H9 (cell line): ENCODE measurements at regions not wholly inside any gene's neighbourhood (a gene's known extent, or its start where the extent isn't known, plus 50 kb on each side); places are given as distances from the start of the nearest gene placed in this dataset.

Experiments
- DNase-seq: peaks from one replicate; pipeline ENCODE4 v3.0.0-alpha.2; 2017
- H2AFZ ChIP-seq: one replicate; pipeline ENCODE4 v1.6.1; 2013; ENCODE audit warnings: mild to moderate bottlenecking, low read length, control low read depth, moderate library complexity
- H2AK5ac ChIP-seq: 2 replicates; pipeline ENCODE4 v1.6.1; 2013; ENCODE audit warnings: low read length, control low read depth, mixed read lengths; ENCODE audit not compliant: insufficient read length
- H2BK120ac ChIP-seq: one replicate; pipeline ENCODE4 v1.6.1; 2013; ENCODE audit warnings: low read depth, mild to moderate bottlenecking, low read length, control low read depth, inconsistent platforms; ENCODE audit not compliant: poor library complexity, severe bottlenecking
- H2BK12ac ChIP-seq: 2 replicates; pipeline ENCODE4 v1.6.1; 2013; ENCODE audit warnings: low read length, control low read depth, mixed read lengths, low read depth; ENCODE audit not compliant: insufficient read length
- H2BK15ac ChIP-seq: 2 replicates; pipeline ENCODE4 v1.6.1; 2013; ENCODE audit warnings: low read depth, low read length, control low read depth
- H2BK20ac ChIP-seq: one replicate; pipeline ENCODE4 v1.6.1; 2013; ENCODE audit warnings: low read depth, mild to moderate bottlenecking, low read length, control low read depth, inconsistent platforms; ENCODE audit not compliant: poor library complexity, severe bottlenecking
- H2BK5ac ChIP-seq: 2 replicates; pipeline ENCODE4 v1.6.1; 2013; ENCODE audit warnings: low read length, control low read depth, mixed read lengths; ENCODE audit not compliant: insufficient read length
- H3K14ac ChIP-seq: 2 replicates; pipeline ENCODE4 v1.6.1; 2013; ENCODE audit warnings: low read length, control low read depth; ENCODE audit not compliant: insufficient read depth
- H3K18ac ChIP-seq: 2 replicates; pipeline ENCODE4 v1.6.1; 2013; ENCODE audit warnings: low read depth, mild to moderate bottlenecking, mixed read lengths, low read length, control low read depth; ENCODE audit not compliant: insufficient read length
- H3K23ac ChIP-seq: 2 replicates; pipeline ENCODE4 v1.6.1; 2013; ENCODE audit warnings: low read length, control low read depth, mixed read lengths, low read depth; ENCODE audit not compliant: insufficient read length
- H3K23me2 ChIP-seq: 2 replicates; pipeline ENCODE4 v1.6.1; 2013; ENCODE audit warnings: low read depth, mild to moderate bottlenecking, mixed read lengths, low read length, control low read depth; ENCODE audit not compliant: insufficient read length, poor library complexity, severe bottlenecking
- H3K27ac ChIP-seq: 2 replicates; pipeline ENCODE4 v1.5.1; 2013; ENCODE audit warnings: low read length, control low read depth, mixed read lengths, low read depth; ENCODE audit not compliant: insufficient read length
- H3K27me3 ChIP-seq: 2 replicates; pipeline ENCODE4 v1.6.1; 2013; ENCODE audit warnings: low read length, control low read depth, inconsistent platforms; ENCODE audit not compliant: insufficient read depth
- H3K4ac ChIP-seq: 2 replicates; pipeline ENCODE4 v1.6.1; 2013; ENCODE audit warnings: low read depth, mild to moderate bottlenecking, control low read depth, inconsistent platforms, low read length, moderate library complexity
- H3K4me1 ChIP-seq: 2 replicates; pipeline ENCODE4 v1.6.1; 2013; ENCODE audit warnings: low read length, control low read depth, inconsistent platforms; ENCODE audit not compliant: insufficient read depth
- H3K4me2 ChIP-seq: 2 replicates; pipeline ENCODE4 v1.6.1; 2013; ENCODE audit warnings: low read length, control low read depth, mixed read lengths; ENCODE audit not compliant: insufficient read length, insufficient read depth
- H3K56ac ChIP-seq: 2 replicates; pipeline ENCODE4 v1.6.1; 2013; ENCODE audit warnings: low read depth, mild to moderate bottlenecking, mixed read lengths, low read length, control low read depth; ENCODE audit not compliant: insufficient read length
- H3K79me1 ChIP-seq: 2 replicates; pipeline ENCODE4 v1.6.1; 2013; ENCODE audit warnings: low read depth, mild to moderate bottlenecking, moderate library complexity, low read length, control low read depth, inconsistent platforms; ENCODE audit not compliant: insufficient read depth, poor library complexity, severe bottlenecking
- H3K79me2 ChIP-seq: 2 replicates; pipeline ENCODE4 v1.6.1; 2013; ENCODE audit warnings: low read length, control low read depth, inconsistent platforms; ENCODE audit not compliant: insufficient read depth
- H3K9ac ChIP-seq: 2 replicates; pipeline ENCODE4 v1.6.1; 2013; ENCODE audit warnings: low read length, control low read depth, mixed read lengths; ENCODE audit not compliant: insufficient read length; ENCODE audit errors: extremely low read depth
- H3K9me3 ChIP-seq: one replicate; pipeline ENCODE4 v1.6.1; 2013; ENCODE audit warnings: low read depth, low read length, inconsistent platforms; ENCODE audit not compliant: control insufficient read depth
- H3T11ph ChIP-seq: one replicate; pipeline ENCODE4 v1.6.1; 2013; ENCODE audit warnings: mild to moderate bottlenecking, low read length, control low read depth, inconsistent platforms
- H4K20me1 ChIP-seq: one replicate; pipeline ENCODE4 v1.6.1; 2013; ENCODE audit not compliant: control insufficient read depth, insufficient read length, insufficient read depth
- H4K5ac ChIP-seq: 2 replicates; pipeline ENCODE4 v1.6.1; 2013; ENCODE audit warnings: low read depth, mild to moderate bottlenecking, mixed read lengths, low read length, control low read depth; ENCODE audit not compliant: insufficient read length
- H4K8ac ChIP-seq: replicated peaks from 2 replicates; pipeline ENCODE4 v1.6.1; 2013; ENCODE audit warnings: low read length, control low read depth, mixed read lengths, low read depth; ENCODE audit not compliant: insufficient read length
- H4K91ac ChIP-seq: 2 replicates; pipeline ENCODE4 v1.6.1; 2013; ENCODE audit warnings: low read depth, mild to moderate bottlenecking, moderate library complexity, mixed read lengths, low read length, control low read depth; ENCODE audit not compliant: insufficient read length
- H3K27ac Mint-ChIP-seq, 3 experiments: 2 replicates in 2 of 3; 3 replicates in 1 of 3; pipeline ENCODE4 v1.8.0; 2020 to 2021; ENCODE audit warnings: mixed read lengths in 3 of 3, mild to moderate bottlenecking in 1 of 3, moderate library complexity in 1 of 3
- H3K27me3 Mint-ChIP-seq: 2 replicates; pipeline ENCODE4 v1.8.0; 2021; ENCODE audit warnings: low read depth, mild to moderate bottlenecking, moderate library complexity, mixed read lengths
- H3K36me3 Mint-ChIP-seq, 3 experiments: 2 replicates in 2 of 3; 3 replicates in 1 of 3; pipeline ENCODE4 v1.8.0; 2020 to 2021; ENCODE audit warnings: low read depth in 3 of 3, mixed read lengths in 3 of 3; ENCODE audit not compliant: insufficient read depth in 1 of 3
- H3K4me1 Mint-ChIP-seq, 2 experiments: 2 replicates each; pipeline ENCODE4 v1.8.0; 2020; ENCODE audit warnings: mixed read lengths in 2 of 2
- H3K4me3 Mint-ChIP-seq, 2 experiments: 2 replicates in 1 of 2; 3 replicates in 1 of 2; pipeline ENCODE4 v1.8.0; 2020 to 2021; ENCODE audit warnings: mild to moderate bottlenecking in 2 of 2, mixed read lengths in 2 of 2, moderate library complexity in 1 of 2
- H3K9me3 Mint-ChIP-seq, 2 experiments: 2 replicates in 1 of 2; 3 replicates in 1 of 2; pipeline ENCODE4 v1.8.0; 2020; ENCODE audit warnings: mild to moderate bottlenecking in 2 of 2, mixed read lengths in 2 of 2, moderate library complexity in 1 of 2
- CTCF ChIP-seq: fragments of 200-600 bp; sonication (generic); conservative IDR thresholded peaks from 3 replicates; pipeline ENCODE4 v1.8.0; 2021; ENCODE audit warnings: antibody characterized with exemption, mild to moderate bottlenecking

GRCh38 chr4:11182031-11182430 is 246.7 kb downstream of the HS3ST1 start:
- no peak overlapping the region for H2BK5ac ChIP-seq
- H2BK120ac ChIP-seq = no peak overlapping the region
- Mint-ChIP-seq H3K4me1 (no peaks in the 10 kb centered on the region), H3K4me3 (no peak overlapping the region), H3K9me3 (no peaks in the 10 kb centered on the region), H3K27me3 (no peaks in the 10 kb centered on the region), H3K36me3 (no peaks in the 10 kb centered on the region), H3K27ac (no peak overlapping the region)
- no peaks in the 10 kb centered on the region for H3K79me2 ChIP-seq
- no peak overlapping the region for H3K18ac ChIP-seq
- no peak overlapping the region for H4K8ac ChIP-seq
- no peak for TF ChIP-seq CTCF
- H2BK15ac ChIP-seq = no peak overlapping the region
- no peak overlapping the region for H3K4me2 ChIP-seq
- DNase-seq = no peak
- no peaks in the 10 kb centered on the region for H3K4me1 ChIP-seq
- no peaks in the 10 kb centered on the region for H3K9me3 ChIP-seq
- no peak overlapping the region for H2AK5ac ChIP-seq
- no peak overlapping the region for H4K91ac ChIP-seq
- no peak overlapping the region for H3K14ac ChIP-seq
- no peaks in the 10 kb centered on the region for H3K79me1 ChIP-seq
- no peak overlapping the region for H3K56ac ChIP-seq
- H3K4ac ChIP-seq = no peak overlapping the region
- no peaks in the 10 kb centered on the region for H3K23me2 ChIP-seq
- no peak overlapping the region for H4K5ac ChIP-seq
- no peak overlapping the region for H2AFZ ChIP-seq
- H3K23ac ChIP-seq = no peak overlapping the region
- no peaks in the 10 kb centered on the region for H3K27me3 ChIP-seq
- H3T11ph ChIP-seq = no peak overlapping the region
- H4K20me1 ChIP-seq = no peaks in the 10 kb centered on the region
- no peak overlapping the region for H2BK20ac ChIP-seq
- H3K9ac ChIP-seq = no peak overlapping the region
- no peak overlapping the region for H3K27ac ChIP-seq
- no peak overlapping the region for H2BK12ac ChIP-seq
